ENCODE measurements at regions not wholly inside any gene's neighbourhood (a gene's known extent, or its start where the extent isn't known, plus 50 kb on each side); places are given as distances from the start of the nearest gene placed in this dataset.
"Not testable (repeated sequence)": the region's sequence is repeated elsewhere in the genome, so short reads cannot be mapped to it uniquely, and the experiment has no call there.

- intact Hi-C loops (cut with DNase I), result no loop called here
- H3K27me3 ChIP-seq, result no peaks in the 10 kb centered on the region
- no peak for DNase-seq
- no peak overlapping the region for H3K4me3 ChIP-seq
- no peaks in the 10 kb centered on the region for H3K9me3 ChIP-seq
- H3K36me3 ChIP-seq, result no peaks in the 10 kb centered on the region
- H3K4me1 ChIP-seq (ENCODE audit: insufficient read depth), result no peaks in the 10 kb centered on the region
- WGBS, 3 donors, result 71 to 73% (median 72%) methylated on average over 3 of the region's 3 CpGs
- TF ChIP-seq EP300 (IDR thresholded peaks at IDR 0.05), result no peak
- H3K27ac ChIP-seq, result no peak overlapping the region
Measured at GRCh38 chr13:50544211-50544610, 299.3 kb downstream of the DLEU7 start.

- H3K4me3 ChIP-seq; H3K27me3 ChIP-seq; H3K4me1 ChIP-seq (ENCODE audit: insufficient read depth); H3K36me3 ChIP-seq; DNase-seq; H3K27ac ChIP-seq; intact Hi-C loops (cut with DNase I); H3K9me3 ChIP-seq: not testable (repeated sequence)
- 96 to 97% methylated on average over 2 of the region's 2 CpGs; no CpG with 5 or more reads in 1 of the 3 donors for WGBS, 3 donors
Measured at GRCh38 chr13:50547175-50547574, 296.3 kb downstream of the DLEU7 start.

- intact Hi-C loops (cut with DNase I), result no loop called here
- Histone ChIP-seq H3K4me1 (ENCODE audit: insufficient read depth) (no peaks in the 10 kb centered on the region), H3K27ac (no peak overlapping the region), H3K4me3 (no peak overlapping the region), H3K9me3 (no peaks in the 10 kb centered on the region), H3K27me3 (no peaks in the 10 kb centered on the region), H3K36me3 (no peaks in the 10 kb centered on the region)
- TF ChIP-seq POLR2A (IDR thresholded peaks at IDR 0.05) (no peak), CTCF (IDR thresholded peaks at IDR 0.05) (no peak), EP300 (IDR thresholded peaks at IDR 0.05) (no peak)
- 91 to 96% (median 93%) methylated on average over 2 of the region's 2 CpGs for WGBS, 3 donors
- DNase-seq, result no peak
Measured at GRCh38 chr13:50548586-50548985, 294.9 kb downstream of the DLEU7 start.

GRCh38 chr13:50549221-50549942, 294.1 kb downstream of the DLEU7 start:
- no peak for TF ChIP-seq EP300 (IDR thresholded peaks at IDR 0.05)
- TF ChIP-seq CTCF (IDR thresholded peaks at IDR 0.05), result no peak
- TF ChIP-seq POLR2A (IDR thresholded peaks at IDR 0.05), result no peak
- Histone ChIP-seq H3K27ac (no peak overlapping the region), H3K36me3 (no peaks in the 10 kb centered on the region), H3K27me3 (no peaks in the 10 kb centered on the region), H3K4me3 (no peak overlapping the region), H3K4me1 (ENCODE audit: insufficient read depth) (no peaks in the 10 kb centered on the region), H3K9me3 (no peaks in the 10 kb centered on the region)
- WGBS, 3 donors, result 80 to 86% (median 83%) methylated on average over 4 of the region's 4 CpGs
- DNase-seq, result no peak
- intact Hi-C loops (cut with DNase I), result no loop called here

- Histone ChIP-seq H3K4me3 (no peak overlapping the region), H3K27ac (no peak overlapping the region), H3K9me3 (no peaks in the 10 kb centered on the region), H3K27me3 (no peaks in the 10 kb centered on the region), H3K36me3 (no peaks in the 10 kb centered on the region), H3K4me1 (ENCODE audit: insufficient read depth) (no peaks in the 10 kb centered on the region)
- 77 to 95% (median 84%) methylated on average over 1 of the region's 1 CpG for WGBS, 3 donors
- intact Hi-C loops (cut with DNase I), result no loop called here
- DNase-seq, result no peak
- TF ChIP-seq CTCF (IDR thresholded peaks at IDR 0.05) (no peak), POLR2A (IDR thresholded peaks at IDR 0.05) (no peak), EP300 (IDR thresholded peaks at IDR 0.05) (no peak)
Measured at GRCh38 chr13:50550151-50550550, 293.3 kb downstream of the DLEU7 start.

Data from ovary (tissue), 7 donors.